DND-41 (cell line): ENCODE measurements at regions not wholly inside any gene's neighbourhood (a gene's known extent, or its start where the extent isn't known, plus 50 kb on each side); places are given as distances from the start of the nearest gene placed in this dataset.

Source experiments
- ATAC-seq: fragments of 200-7000 bp; cut with Tn5 transposase; 3 replicates; pipeline ENCODE4 v1.9.1; 2021; ENCODE audit warnings: low read depth; ENCODE audit not compliant: insufficient read depth
- DNase-seq: peaks from one replicate; pipeline ENCODE4 v3.0.0-alpha.2; 2020
- H2AFZ ChIP-seq: 2 replicates; pipeline ENCODE4 v1.6.0; 2012; ENCODE audit warnings: low read depth, low read length
- H3K27ac ChIP-seq: 2 replicates; pipeline ENCODE4 v1.5.1; 2012; ENCODE audit warnings: low read length, inconsistent platforms
- H3K27me3 ChIP-seq: fragments of 200-600 bp; sonication (generic); 2 replicates; pipeline ENCODE4 v1.6.0; 2012; ENCODE audit warnings: low read length, mild to moderate bottlenecking, inconsistent platforms; ENCODE audit not compliant: insufficient read depth, poor library complexity
- H3K36me3 ChIP-seq: 2 replicates; pipeline ENCODE4 v1.5.1; 2012; ENCODE audit warnings: low read length, inconsistent platforms; ENCODE audit not compliant: insufficient read depth
- H3K4me1 ChIP-seq: 2 replicates; pipeline ENCODE4 v1.5.1; 2012; ENCODE audit warnings: mild to moderate bottlenecking, low read length; ENCODE audit not compliant: insufficient read depth
- H3K4me2 ChIP-seq: 2 replicates; pipeline ENCODE4 v1.6.0; 2012; ENCODE audit warnings: mild to moderate bottlenecking, moderate library complexity, low read length, inconsistent platforms; ENCODE audit not compliant: insufficient read depth
- H3K4me3 ChIP-seq, 2 experiments: fragments of 200-600 bp in 1 of 2; shearing (Covaris generic) in 1 of 2; 2 replicates each; pipeline ENCODE4 v1.5.1; 2012 to 2016; ENCODE audit warnings: inconsistent platforms in 2 of 2, low read length in 2 of 2, mild to moderate bottlenecking in 2 of 2, low read depth in 1 of 2, moderate library complexity in 1 of 2
- H3K79me2 ChIP-seq: 2 replicates; pipeline ENCODE4 v1.6.0; 2012; ENCODE audit warnings: low read length, inconsistent platforms; ENCODE audit not compliant: insufficient read depth
- H3K9ac ChIP-seq: 2 replicates; pipeline ENCODE4 v1.6.0; 2012; ENCODE audit warnings: low read depth, mild to moderate bottlenecking, inconsistent platforms, low read length, moderate library complexity
- H3K9me3 ChIP-seq: 2 replicates; pipeline ENCODE4 v1.5.1; 2012; ENCODE audit warnings: low read length, moderate library complexity, mild to moderate bottlenecking, inconsistent platforms; ENCODE audit not compliant: insufficient read depth, severe bottlenecking
- H4K20me1 ChIP-seq: 2 replicates; pipeline ENCODE4 v1.6.0; 2012; ENCODE audit warnings: low read length; ENCODE audit not compliant: insufficient read depth
- EZH2 ChIP-seq: IDR thresholded peaks from 3 replicates; pipeline ENCODE4 v1.6.1; 2012; ENCODE audit warnings: borderline replicate concordance, low read depth, mild to moderate bottlenecking, moderate library complexity, low read length, inconsistent platforms; ENCODE audit not compliant: severe bottlenecking
- TF ChIP-seq, protein P1 (sequence below): IDR thresholded peaks from 2 replicates; pipeline ENCODE4 v1.5.1; 2012; ENCODE audit warnings: borderline replicate concordance, low read length, moderate library complexity, mild to moderate bottlenecking; ENCODE audit not compliant: poor library complexity, severe bottlenecking; ENCODE audit errors: extremely low read depth

- Histone ChIP-seq H2AFZ (no peak overlapping the region), H3K4me3 (no peak overlapping the region), H3K9ac (no peak overlapping the region), H3K36me3 (no peaks in the 10 kb centered on the region), H4K20me1 (no peaks in the 10 kb centered on the region), H3K27ac (no peak overlapping the region), H3K27me3 (no peaks in the 10 kb centered on the region), H3K9me3 (no peaks in the 10 kb centered on the region), H3K4me1 (no peaks in the 10 kb centered on the region), H3K4me2 (no peak overlapping the region), H3K79me2 (no peaks in the 10 kb centered on the region)
- TF ChIP-seq, protein P1, sequence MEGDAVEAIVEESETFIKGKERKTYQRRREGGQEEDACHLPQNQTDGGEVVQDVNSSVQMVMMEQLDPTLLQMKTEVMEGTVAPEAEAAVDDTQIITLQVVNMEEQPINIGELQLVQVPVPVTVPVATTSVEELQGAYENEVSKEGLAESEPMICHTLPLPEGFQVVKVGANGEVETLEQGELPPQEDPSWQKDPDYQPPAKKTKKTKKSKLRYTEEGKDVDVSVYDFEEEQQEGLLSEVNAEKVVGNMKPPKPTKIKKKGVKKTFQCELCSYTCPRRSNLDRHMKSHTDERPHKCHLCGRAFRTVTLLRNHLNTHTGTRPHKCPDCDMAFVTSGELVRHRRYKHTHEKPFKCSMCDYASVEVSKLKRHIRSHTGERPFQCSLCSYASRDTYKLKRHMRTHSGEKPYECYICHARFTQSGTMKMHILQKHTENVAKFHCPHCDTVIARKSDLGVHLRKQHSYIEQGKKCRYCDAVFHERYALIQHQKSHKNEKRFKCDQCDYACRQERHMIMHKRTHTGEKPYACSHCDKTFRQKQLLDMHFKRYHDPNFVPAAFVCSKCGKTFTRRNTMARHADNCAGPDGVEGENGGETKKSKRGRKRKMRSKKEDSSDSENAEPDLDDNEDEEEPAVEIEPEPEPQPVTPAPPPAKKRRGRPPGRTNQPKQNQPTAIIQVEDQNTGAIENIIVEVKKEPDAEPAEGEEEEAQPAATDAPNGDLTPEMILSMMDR, result no peak
- no peak for TF ChIP-seq EZH2
- DNase-seq (no peak), ATAC-seq (no peak)
Measured at GRCh38 chr2:143877056-143877455, 642.9 kb downstream of the ZEB2 start.

- no peak overlapping the region for H3K4me2 ChIP-seq
- TF ChIP-seq, protein P1, result no peak
- no peak for TF ChIP-seq EZH2
- no peaks in the 10 kb centered on the region for H3K9me3 ChIP-seq
Measured at GRCh38 chr2:143875295-143876233, 644.4 kb downstream of the ZEB2 start.

GRCh38 chr2:143873886-143874285 lies 646.0 kb downstream of the ZEB2 start:
- Histone ChIP-seq H3K27ac (no peak overlapping the region), H3K79me2 (no peaks in the 10 kb centered on the region), H3K4me1 (no peaks in the 10 kb centered on the region), H4K20me1 (no peaks in the 10 kb centered on the region), H3K36me3 (no peaks in the 10 kb centered on the region), H2AFZ (no peak overlapping the region), H3K4me3 (no peak overlapping the region), H3K9ac (no peak overlapping the region), H3K4me2 (no peak overlapping the region), H3K27me3 (no peaks in the 10 kb centered on the region), H3K9me3 (peaks cover 3% of the 10 kb centered on the region)
- DNase-seq (no peak), ATAC-seq (no peak)
- TF ChIP-seq, protein P1, result no peak

More at GRCh38 chr2:143875295-143876233, 644.4 kb downstream of the ZEB2 start:
- ATAC-seq (no peak), DNase-seq (no peak)
- no peak overlapping the region for H2AFZ ChIP-seq
- no peak overlapping the region for H3K4me3 ChIP-seq
- no peaks in the 10 kb centered on the region for H3K36me3 ChIP-seq
- H3K27ac ChIP-seq, result no peak overlapping the region
- no peak overlapping the region for H3K9ac ChIP-seq
- no peaks in the 10 kb centered on the region for H3K4me1 ChIP-seq
- no peaks in the 10 kb centered on the region for H3K79me2 ChIP-seq
- H4K20me1 ChIP-seq, result no peaks in the 10 kb centered on the region
- H3K27me3 ChIP-seq, result no peaks in the 10 kb centered on the region
